ENCODE measurements at regions not wholly inside any gene's neighbourhood (a gene's known extent, or its start where the extent isn't known, plus 50 kb on each side); places are given as distances from the start of the nearest gene placed in this dataset.

DNA sequence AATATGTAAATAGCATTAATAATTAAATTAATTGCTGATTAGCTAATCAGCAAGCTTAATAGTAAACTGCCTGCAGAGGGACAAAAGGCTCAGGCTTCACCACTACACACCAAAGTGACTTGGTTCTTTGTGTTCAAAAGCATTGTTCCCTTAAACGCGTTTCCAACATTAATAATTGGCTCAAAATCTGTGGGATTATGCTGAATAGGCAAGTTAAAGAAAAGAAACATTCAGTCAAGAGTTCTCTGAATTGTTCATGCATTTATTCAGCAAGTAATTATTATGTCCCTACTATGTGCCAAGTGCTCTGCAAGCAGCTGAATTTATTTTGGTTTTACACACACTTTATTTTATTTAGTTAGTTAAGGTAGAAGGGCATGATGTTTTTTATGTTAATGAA lies 558.5 kb upstream of the ARRDC4 start:
- TF ChIP-seq CTCF (IDR thresholded peaks at IDR 0.05; ENCODE audit: low read depth, low read length, poor library complexity, severe bottlenecking) (no peak), EZH2phosphoT487 (IDR thresholded peaks at IDR 0.05; ENCODE audit: borderline replicate concordance, low read length) (no peak)
